Suprapubic skin (tissue), 4 donors: ENCODE measurements at regions not wholly inside any gene's neighbourhood (a gene's known extent, or its start where the extent isn't known, plus 50 kb on each side); places are given as distances from the start of the nearest gene placed in this dataset.
"Not testable (repeated sequence)": the region's sequence is repeated elsewhere in the genome, so short reads cannot be mapped to it uniquely, and the experiment has no call there.

Experiments used
- DNase-seq, 2 donors: peaks; one replicate each; pipeline ENCODE4 v3.0.0-alpha.2; 2019; ENCODE audit warnings: low spot score in 2 of 2
- H3K27ac ChIP-seq: fragments of 200-600 bp; sonication (generic); one replicate; pipeline ENCODE4 v1.5.1; 2019
- H3K27me3 ChIP-seq: fragments of 200-600 bp; sonication (generic); one replicate; pipeline ENCODE4 v1.5.1; 2019
- H3K36me3 ChIP-seq: fragments of 200-600 bp; sonication (generic); one replicate; pipeline ENCODE4 v1.5.1; 2019
- H3K4me1 ChIP-seq: fragments of 200-600 bp; sonication (generic); one replicate; pipeline ENCODE4 v1.5.1; 2019
- H3K4me3 ChIP-seq: fragments of 200-600 bp; sonication (generic); one replicate; pipeline ENCODE4 v1.5.1; 2019; ENCODE audit warnings: mild to moderate bottlenecking
- H3K9me3 ChIP-seq: fragments of 200-600 bp; sonication (generic); one replicate; pipeline ENCODE4 v1.5.1; 2019
- CTCF ChIP-seq, 2 donors: fragments of 200-600 bp in 1 of 2; fragments of 450-650 bp in 1 of 2; sonication (generic) in 1 of 2; IDR thresholded peaks; one replicate each; pipeline ENCODE4 v1.5.1; 2016 to 2019; ENCODE audit warnings: antibody characterized with exemption in 2 of 2, mild to moderate bottlenecking in 1 of 2, moderate library complexity in 1 of 2
- EP300 ChIP-seq: sonication (generic); formaldehyde crosslinking; IDR thresholded peaks from one replicate; pipeline ENCODE4 v1.6.1; 2017; ENCODE audit warnings: antibody characterized with exemption
- POLR2A ChIP-seq, 2 donors: fragments of 450-650 bp; IDR thresholded peaks; one replicate each; pipeline ENCODE4 v1.6.1; 2017; ENCODE audit warnings: antibody characterized with exemption in 2 of 2, mild to moderate bottlenecking in 2 of 2, moderate library complexity in 2 of 2
- POLR2AphosphoS5 ChIP-seq, 3 donors: sonication (generic); formaldehyde crosslinking; IDR thresholded peaks; one replicate each; pipeline ENCODE4 v1.6.1; 2017; ENCODE audit warnings: antibody characterized with exemption in 3 of 3
- WGBS: methylation state at CpG from one replicate; pipeline ENCODE4 v1.1.5; 2018; 5-methylcytosine and 5-hydroxymethylcytosine counted together

- DNase-seq: no peak
- no peak for TF ChIP-seq POLR2AphosphoS5 (IDR thresholded peaks at IDR 0.05)
- TF ChIP-seq EP300: no peak
- TF ChIP-seq POLR2A (IDR thresholded peaks at IDR 0.05): no peak
- TF ChIP-seq CTCF (IDR thresholded peaks at IDR 0.05): no peak
- H3K4me3 ChIP-seq: no peak overlapping the region
Measured at GRCh38 chr2:187654535-187654934, 100.3 kb upstream of the TFPI start.

GRCh38 chr2:187655001-187655400 lies 100.8 kb upstream of the TFPI start:
- Histone ChIP-seq H3K36me3 (no peaks in the 10 kb centered on the region), H3K9me3 (no peaks in the 10 kb centered on the region), H3K27me3 (no peaks in the 10 kb centered on the region), H3K4me1 (no peaks in the 10 kb centered on the region), H3K27ac (no peak overlapping the region), H3K4me3 (no peak overlapping the region)
- DNase-seq: no peak
- TF ChIP-seq EP300 (no peak), POLR2A (IDR thresholded peaks at IDR 0.05) (no peak), POLR2AphosphoS5 (IDR thresholded peaks at IDR 0.05) (no peak), CTCF (IDR thresholded peaks at IDR 0.05) (no peak)
- WGBS: 75% methylated on average over 9 of the region's 9 CpGs

More at GRCh38 chr2:187654535-187654934, 100.3 kb upstream of the TFPI start:
- H3K27me3 ChIP-seq: no peaks in the 10 kb centered on the region
- H3K9me3 ChIP-seq: no peaks in the 10 kb centered on the region
- no peaks in the 10 kb centered on the region for H3K4me1 ChIP-seq
- H3K36me3 ChIP-seq: no peaks in the 10 kb centered on the region
- 60% methylated on average over 4 of the region's 4 CpGs for WGBS
- H3K27ac ChIP-seq: no peak overlapping the region

GRCh38 chr2:187656123-187656522 lies 101.9 kb upstream of the TFPI start:
- DNase-seq: no peak
- TF ChIP-seq CTCF (IDR thresholded peaks at IDR 0.05) (no peak), POLR2A (IDR thresholded peaks at IDR 0.05) (no peak), POLR2AphosphoS5 (IDR thresholded peaks at IDR 0.05) (no peak), EP300 (no peak)
- no peaks in the 10 kb centered on the region for H3K27me3 ChIP-seq
- H3K4me1 ChIP-seq: no peaks in the 10 kb centered on the region
- H3K27ac ChIP-seq: no peak overlapping the region
- H3K36me3 ChIP-seq: no peaks in the 10 kb centered on the region
- H3K9me3 ChIP-seq: no peaks in the 10 kb centered on the region
- no peak overlapping the region for H3K4me3 ChIP-seq
- WGBS: 76% methylated on average over 4 of the region's 4 CpGs

GRCh38 chr2:187658952-187659525 lies 104.8 kb upstream of the TFPI start:
- Histone ChIP-seq H3K4me1 (no peaks in the 10 kb centered on the region), H3K9me3 (peaks cover 4% of the 10 kb centered on the region), H3K4me3 (no peak overlapping the region), H3K27ac (no peak overlapping the region), H3K27me3 (no peaks in the 10 kb centered on the region), H3K36me3 (no peaks in the 10 kb centered on the region)
- no peak for DNase-seq
- TF ChIP-seq POLR2A (IDR thresholded peaks at IDR 0.05): no peak
- 28% methylated on average over 5 of the region's 5 CpGs for WGBS

GRCh38 chr2:187676050-187676449 lies 121.8 kb upstream of the TFPI start:
- H3K36me3 ChIP-seq, H3K27ac ChIP-seq, H3K4me3 ChIP-seq, H3K27me3 ChIP-seq, H3K4me1 ChIP-seq, DNase-seq, H3K9me3 ChIP-seq: not testable (repeated sequence)
- WGBS: 88% methylated on average over 2 of the region's 2 CpGs

- no peak for DNase-seq
- Histone ChIP-seq H3K9me3 (no peaks in the 10 kb centered on the region), H3K4me1 (no peaks in the 10 kb centered on the region), H3K36me3 (no peaks in the 10 kb centered on the region), H3K4me3 (no peak overlapping the region), H3K27ac (no peak overlapping the region), H3K27me3 (no peaks in the 10 kb centered on the region)
- TF ChIP-seq POLR2A (IDR thresholded peaks at IDR 0.05): no peak
- no peak for TF ChIP-seq POLR2AphosphoS5 (IDR thresholded peaks at IDR 0.05)
- no peak for TF ChIP-seq EP300
- no peak for TF ChIP-seq CTCF (IDR thresholded peaks at IDR 0.05)
Measured at GRCh38 chr2:187679454-187679853, 125.2 kb upstream of the TFPI start.
